ENCODE measurements at regions not wholly inside any gene's neighbourhood (a gene's known extent, or its start where the extent isn't known, plus 50 kb on each side); places are given as distances from the start of the nearest gene placed in this dataset.

DNA sequence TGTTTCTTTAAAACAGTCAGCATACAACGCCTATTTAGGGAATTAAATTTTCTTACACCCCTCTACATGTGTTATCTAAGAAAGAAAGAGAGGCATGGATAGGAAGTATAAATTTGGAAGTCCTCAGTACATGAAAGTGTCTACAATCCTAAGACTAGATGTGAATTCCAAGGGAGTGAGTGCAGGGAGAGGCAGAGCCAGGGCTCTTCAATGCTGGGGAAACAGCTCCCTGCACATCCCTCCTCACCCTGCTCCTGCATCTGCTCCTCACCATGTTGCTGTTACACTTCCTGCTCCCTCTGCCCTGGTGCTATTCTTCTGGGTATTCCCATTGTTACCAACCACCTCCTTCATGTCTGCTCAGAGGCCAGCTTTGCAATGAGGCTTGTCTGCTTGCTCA, 229.1 kb upstream of the AKR1E2 start (continued):
- TF ChIP-seq, protein P1, sequence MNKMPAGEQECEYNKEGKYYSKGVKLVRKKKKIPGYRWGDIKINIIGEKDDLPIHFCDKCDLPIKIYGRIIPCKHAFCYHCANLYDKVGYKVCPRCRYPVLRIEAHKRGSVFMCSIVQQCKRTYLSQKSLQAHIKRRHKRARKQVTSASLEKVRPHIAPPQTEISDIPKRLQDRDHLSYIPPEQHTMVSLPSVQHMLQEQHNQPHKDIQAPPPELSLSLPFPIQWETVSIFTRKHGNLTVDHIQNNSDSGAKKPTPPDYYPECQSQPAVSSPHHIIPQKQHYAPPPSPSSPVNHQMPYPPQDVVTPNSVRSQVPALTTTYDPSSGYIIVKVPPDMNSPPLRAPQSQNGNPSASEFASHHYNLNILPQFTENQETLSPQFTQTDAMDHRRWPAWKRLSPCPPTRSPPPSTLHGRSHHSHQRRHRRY (tag by site-specific recombination; IDR thresholded peaks at IDR 0.05) = no peak

DNA sequence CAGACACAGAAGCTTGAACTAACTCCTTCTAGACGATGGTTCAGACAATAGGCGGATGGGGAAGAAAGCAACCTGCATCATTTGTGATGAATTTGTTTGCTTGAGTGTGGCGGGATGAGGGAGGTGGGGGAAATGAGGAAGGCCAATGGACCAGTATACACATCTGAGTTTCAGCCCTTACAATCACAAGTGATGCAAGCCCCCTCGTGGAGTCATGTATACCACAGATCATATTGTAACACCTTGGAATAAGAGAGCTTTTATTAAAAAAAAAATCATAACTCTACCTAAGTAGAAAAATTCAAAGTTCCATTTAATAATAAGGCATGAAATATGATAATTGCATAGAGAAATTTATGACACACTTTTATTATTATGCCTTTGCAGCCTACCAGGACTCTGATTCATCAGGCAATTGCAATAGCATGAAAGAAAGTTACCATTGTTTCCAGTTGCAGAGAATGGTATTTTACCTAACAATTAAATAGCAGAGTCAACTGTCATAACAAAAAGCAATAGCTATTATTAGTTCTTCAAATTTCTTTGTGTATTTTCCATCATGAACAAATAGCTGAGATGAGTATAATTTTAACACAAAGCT, 230.2 kb upstream of the AKR1E2 start:
- no peak overlapping the region for H3K27ac ChIP-seq (ENCODE audit: extremely low read depth, low read depth, low read length)
- TF ChIP-seq ZFP37 (tag by site-specific recombination; IDR thresholded peaks at IDR 0.05) (no peak), TCF7L2 (IDR thresholded peaks at IDR 0.05; ENCODE audit: borderline replicate concordance, low read depth, low read length) (no peak), ZNF202 (tag by site-specific recombination; IDR thresholded peaks at IDR 0.05; ENCODE audit: borderline replicate concordance) (no peak), ZNF701 (tag by site-specific recombination; IDR thresholded peaks at IDR 0.05) (no peak), ZNF555 (tag by site-specific recombination; conservative IDR thresholded peaks at IDR 0.05) (no peak), GLIS2 (tag by site-specific recombination; IDR thresholded peaks at IDR 0.05) (no peak), ZNF184 (tag by site-specific recombination; IDR thresholded peaks at IDR 0.05) (no peak)
- H3K4me3 ChIP-seq (ENCODE audit: low read depth, low read length) = no peak overlapping the region
- ChIA-PET POLR2A (no interaction called here), CTCF (no interaction called here)
- H3K36me3 ChIP-seq (ENCODE audit: control insufficient read depth in 2 of 2, insufficient read depth in 1 of 2, low read length in 2 of 2) = no peaks in the 10 kb centered on the region
- no peaks in the 10 kb centered on the region for H3K4me1 ChIP-seq (ENCODE audit: control insufficient read depth, insufficient read depth, low read length)
- H3K9me3 ChIP-seq (ENCODE audit: control insufficient read depth, insufficient read depth, low read depth, low read length) = no peaks in the 10 kb centered on the region

DNA sequence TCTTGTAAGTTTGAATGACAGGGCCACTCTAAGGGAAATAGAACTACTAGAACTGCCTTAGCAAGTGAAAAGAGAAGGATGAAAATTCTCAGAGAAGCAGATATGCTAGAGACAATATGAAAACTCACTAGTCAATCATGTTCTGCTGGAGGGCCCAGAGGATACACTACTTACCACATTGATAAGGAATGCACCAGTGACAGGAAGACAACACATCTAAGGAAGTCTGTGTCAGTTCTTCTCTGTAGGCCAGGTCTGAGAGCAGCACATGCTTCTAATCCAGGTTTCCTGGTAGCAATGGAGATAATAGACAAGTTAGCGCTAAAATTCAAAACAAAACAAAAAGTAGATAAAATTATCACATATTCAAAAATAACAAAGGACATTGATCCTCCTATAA, 235.2 kb upstream of the AKR1E2 start:
- H3K27ac ChIP-seq (ENCODE audit: extremely low read depth, low read depth, low read length) = no peak overlapping the region
- no peaks in the 10 kb centered on the region for H3K9me3 ChIP-seq (ENCODE audit: control insufficient read depth, insufficient read depth, low read depth, low read length)
- no peaks in the 10 kb centered on the region for H3K36me3 ChIP-seq (ENCODE audit: control insufficient read depth in 2 of 2, insufficient read depth in 1 of 2, low read length in 2 of 2)
- no peak overlapping the region for H3K4me3 ChIP-seq (ENCODE audit: low read depth, low read length)
- TF ChIP-seq SP2 (tag by site-specific recombination; IDR thresholded peaks at IDR 0.05) (no peak), ZNF768 (tag by site-specific recombination; IDR thresholded peaks at IDR 0.05) (no peak), ZNF544 (tag by site-specific recombination; IDR thresholded peaks at IDR 0.05) (no peak), ZNF19 (tag by site-specific recombination; IDR thresholded peaks at IDR 0.05; ENCODE audit: low read depth) (no peak), ZNF184 (tag by site-specific recombination; IDR thresholded peaks at IDR 0.05) (no peak)
- TF ChIP-seq, protein P2, sequence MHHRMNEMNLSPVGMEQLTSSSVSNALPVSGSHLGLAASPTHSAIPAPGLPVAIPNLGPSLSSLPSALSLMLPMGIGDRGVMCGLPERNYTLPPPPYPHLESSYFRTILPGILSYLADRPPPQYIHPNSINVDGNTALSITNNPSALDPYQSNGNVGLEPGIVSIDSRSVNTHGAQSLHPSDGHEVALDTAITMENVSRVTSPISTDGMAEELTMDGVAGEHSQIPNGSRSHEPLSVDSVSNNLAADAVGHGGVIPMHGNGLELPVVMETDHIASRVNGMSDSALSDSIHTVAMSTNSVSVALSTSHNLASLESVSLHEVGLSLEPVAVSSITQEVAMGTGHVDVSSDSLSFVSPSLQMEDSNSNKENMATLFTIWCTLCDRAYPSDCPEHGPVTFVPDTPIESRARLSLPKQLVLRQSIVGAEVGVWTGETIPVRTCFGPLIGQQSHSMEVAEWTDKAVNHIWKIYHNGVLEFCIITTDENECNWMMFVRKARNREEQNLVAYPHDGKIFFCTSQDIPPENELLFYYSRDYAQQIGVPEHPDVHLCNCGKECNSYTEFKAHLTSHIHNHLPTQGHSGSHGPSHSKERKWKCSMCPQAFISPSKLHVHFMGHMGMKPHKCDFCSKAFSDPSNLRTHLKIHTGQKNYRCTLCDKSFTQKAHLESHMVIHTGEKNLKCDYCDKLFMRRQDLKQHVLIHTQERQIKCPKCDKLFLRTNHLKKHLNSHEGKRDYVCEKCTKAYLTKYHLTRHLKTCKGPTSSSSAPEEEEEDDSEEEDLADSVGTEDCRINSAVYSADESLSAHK (tag by site-specific recombination; IDR thresholded peaks at IDR 0.05) = no peak
- TF ChIP-seq, protein P3, sequence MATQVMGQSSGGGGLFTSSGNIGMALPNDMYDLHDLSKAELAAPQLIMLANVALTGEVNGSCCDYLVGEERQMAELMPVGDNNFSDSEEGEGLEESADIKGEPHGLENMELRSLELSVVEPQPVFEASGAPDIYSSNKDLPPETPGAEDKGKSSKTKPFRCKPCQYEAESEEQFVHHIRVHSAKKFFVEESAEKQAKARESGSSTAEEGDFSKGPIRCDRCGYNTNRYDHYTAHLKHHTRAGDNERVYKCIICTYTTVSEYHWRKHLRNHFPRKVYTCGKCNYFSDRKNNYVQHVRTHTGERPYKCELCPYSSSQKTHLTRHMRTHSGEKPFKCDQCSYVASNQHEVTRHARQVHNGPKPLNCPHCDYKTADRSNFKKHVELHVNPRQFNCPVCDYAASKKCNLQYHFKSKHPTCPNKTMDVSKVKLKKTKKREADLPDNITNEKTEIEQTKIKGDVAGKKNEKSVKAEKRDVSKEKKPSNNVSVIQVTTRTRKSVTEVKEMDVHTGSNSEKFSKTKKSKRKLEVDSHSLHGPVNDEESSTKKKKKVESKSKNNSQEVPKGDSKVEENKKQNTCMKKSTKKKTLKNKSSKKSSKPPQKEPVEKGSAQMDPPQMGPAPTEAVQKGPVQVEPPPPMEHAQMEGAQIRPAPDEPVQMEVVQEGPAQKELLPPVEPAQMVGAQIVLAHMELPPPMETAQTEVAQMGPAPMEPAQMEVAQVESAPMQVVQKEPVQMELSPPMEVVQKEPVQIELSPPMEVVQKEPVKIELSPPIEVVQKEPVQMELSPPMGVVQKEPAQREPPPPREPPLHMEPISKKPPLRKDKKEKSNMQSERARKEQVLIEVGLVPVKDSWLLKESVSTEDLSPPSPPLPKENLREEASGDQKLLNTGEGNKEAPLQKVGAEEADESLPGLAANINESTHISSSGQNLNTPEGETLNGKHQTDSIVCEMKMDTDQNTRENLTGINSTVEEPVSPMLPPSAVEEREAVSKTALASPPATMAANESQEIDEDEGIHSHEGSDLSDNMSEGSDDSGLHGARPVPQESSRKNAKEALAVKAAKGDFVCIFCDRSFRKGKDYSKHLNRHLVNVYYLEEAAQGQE (tag by site-specific recombination; IDR thresholded peaks at IDR 0.05) = no peak
- H3K4me1 ChIP-seq (ENCODE audit: control insufficient read depth, insufficient read depth, low read length) = no peaks in the 10 kb centered on the region
- POLR2A ChIA-PET = no interaction called here
- CTCF ChIA-PET = no interaction called here
